ENCODE measurements at regions not wholly inside any gene's neighbourhood (a gene's known extent, or its start where the extent isn't known, plus 50 kb on each side); places are given as distances from the start of the nearest gene placed in this dataset.
"Not testable (repeated sequence)": the region's sequence is repeated elsewhere in the genome, so short reads cannot be mapped to it uniquely, and the experiment has no call there.

- no peak for DNase-seq
These were observed 114.1 kb downstream of the ZNF648 start for GRCh38 chr1:181947441-181947840.

DNA sequence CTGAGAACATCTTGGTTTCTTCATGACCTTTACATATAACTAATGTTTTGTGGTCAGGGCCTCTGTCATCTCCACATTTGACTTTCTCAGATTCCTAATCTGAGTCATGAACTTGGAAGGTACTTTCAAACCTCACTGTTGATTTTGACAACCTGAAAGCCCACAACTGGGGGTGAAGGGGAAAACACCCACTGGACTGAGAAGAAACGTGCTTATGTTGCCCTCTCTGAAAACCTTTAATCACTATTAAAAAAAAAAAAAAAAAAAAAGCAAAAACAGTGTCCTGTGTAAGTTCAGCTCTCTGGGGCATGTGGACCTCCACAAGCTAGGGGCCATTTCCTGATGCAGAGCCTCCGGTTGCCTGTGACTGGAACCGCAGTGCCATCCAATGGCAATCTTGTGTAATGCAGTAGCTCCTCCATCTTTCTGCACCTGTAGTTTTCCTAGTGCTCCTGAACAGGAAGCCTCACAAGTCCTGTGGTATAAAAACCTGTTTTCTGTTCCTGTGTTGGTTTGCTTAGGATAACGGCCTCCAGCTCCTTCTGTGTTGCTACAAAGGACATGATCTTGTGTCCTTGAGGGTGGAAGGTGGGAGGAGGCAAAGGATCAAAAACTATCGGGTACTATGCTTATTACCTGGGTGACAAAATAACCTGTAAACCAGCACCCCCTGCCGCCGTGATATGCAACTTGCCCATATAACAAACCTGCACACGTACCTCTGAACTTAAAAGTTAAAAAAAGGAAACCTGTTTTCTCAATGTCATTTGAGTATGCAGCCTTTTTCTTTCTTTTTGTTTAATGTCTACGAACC, 124.5 kb downstream of the ZNF648 start:
- DNase-seq = peak; percentile 71

DNA sequence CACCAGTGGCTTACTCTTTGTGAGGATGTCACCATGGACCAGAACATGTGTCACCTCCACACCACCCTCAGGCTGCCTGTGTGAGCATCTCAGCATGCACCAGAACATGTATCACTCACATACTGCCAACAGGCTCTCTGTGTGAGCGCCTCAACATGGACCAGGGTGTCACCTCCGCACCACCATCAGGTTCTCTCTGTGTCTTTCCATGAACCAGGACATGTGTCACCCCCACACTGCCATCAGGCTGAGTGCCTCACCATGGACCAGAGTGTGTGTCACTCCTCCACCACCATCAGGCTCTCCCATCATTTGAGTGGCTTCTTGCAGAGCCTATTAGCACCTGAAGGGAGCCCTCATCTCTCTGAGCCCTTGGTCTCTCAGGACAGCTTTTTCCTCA, 125.2 kb downstream of the ZNF648 start:
- DNase-seq = no peak

DNA sequence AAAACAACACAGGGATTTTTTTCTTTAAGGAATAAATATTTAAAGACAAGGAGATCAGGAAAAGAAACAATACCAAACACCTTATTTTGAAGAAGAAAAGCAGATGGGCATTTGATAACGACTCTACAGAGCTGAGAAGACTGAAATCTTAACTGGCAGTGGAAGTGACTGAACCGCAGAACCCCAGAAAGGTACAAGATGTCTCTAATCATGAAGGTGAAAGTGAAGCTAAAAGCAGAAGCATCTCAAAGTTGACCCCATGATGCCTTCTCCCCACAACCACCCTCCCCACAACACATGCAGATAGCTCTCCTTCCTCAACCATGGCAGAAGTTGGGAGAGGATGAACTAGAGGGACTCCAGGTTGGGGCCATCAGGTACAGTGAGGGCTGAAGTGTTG, 129.6 kb downstream of the ZNF648 start:
- no peak for DNase-seq

DNA sequence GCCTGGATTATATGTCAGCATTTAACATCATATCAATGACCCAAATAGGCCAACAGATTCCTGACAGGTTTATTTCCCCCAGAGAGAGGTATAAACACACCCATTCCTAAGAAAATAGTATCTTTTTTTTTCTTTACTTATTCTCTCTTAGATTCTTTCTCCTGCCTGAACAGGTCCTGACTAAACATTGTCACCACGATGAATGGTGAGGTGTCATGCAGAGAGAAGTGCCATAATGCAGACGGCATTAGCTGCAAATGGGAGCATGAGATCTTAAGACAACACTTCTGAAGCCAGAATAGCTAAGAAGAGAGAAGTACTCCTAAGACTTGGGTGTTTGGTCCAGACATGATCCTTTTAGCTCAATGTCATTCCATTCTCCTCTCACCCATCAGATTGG, 131.3 kb downstream of the ZNF648 start:
- DNase-seq = no peak

DNA sequence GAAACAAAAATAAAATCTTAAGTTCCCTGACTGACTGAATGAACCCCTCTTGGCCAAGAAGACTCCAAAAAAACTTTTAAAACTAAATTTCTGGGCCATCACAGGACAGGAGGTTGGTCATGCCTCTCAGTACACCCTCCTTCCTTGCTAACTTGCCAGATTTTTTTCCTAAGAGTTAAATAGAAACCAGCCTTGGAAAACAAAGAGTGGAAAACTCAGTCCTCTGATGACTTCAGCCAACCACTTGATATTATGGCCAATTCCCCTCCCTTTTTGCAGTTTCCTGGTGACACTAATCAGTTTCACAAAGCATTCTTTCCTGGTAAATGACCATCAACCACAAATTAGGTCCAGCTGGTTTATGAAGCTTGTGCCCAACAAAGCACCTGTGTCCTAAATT, 134.8 kb downstream of the ZNF648 start:
- DNase-seq = no peak

GRCh38 chr1:181924034-181924433, 137.5 kb downstream of the ZNF648 start:
- DNase-seq = not testable (repeated sequence)

DNA sequence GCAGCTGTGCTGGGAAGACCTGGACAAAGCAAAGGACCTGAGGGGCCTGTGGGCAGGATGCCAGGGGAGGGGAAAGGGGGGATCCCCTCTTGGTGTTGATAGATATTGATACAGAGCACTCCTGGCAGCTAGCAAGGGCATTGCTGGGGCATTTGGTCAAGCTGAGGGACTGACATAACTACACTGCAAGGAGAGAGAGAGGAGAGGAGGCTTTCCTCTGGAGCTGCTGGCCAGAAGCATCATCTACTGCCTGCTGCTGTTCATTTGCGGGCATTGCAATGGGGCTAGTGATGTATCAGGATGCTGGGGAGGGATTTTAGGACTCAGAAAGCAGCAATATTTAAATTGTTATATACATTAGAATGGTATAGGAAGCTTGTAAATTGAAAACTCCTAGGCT, 142.0 kb downstream of the ZNF648 start:
- no peak for DNase-seq

DNA sequence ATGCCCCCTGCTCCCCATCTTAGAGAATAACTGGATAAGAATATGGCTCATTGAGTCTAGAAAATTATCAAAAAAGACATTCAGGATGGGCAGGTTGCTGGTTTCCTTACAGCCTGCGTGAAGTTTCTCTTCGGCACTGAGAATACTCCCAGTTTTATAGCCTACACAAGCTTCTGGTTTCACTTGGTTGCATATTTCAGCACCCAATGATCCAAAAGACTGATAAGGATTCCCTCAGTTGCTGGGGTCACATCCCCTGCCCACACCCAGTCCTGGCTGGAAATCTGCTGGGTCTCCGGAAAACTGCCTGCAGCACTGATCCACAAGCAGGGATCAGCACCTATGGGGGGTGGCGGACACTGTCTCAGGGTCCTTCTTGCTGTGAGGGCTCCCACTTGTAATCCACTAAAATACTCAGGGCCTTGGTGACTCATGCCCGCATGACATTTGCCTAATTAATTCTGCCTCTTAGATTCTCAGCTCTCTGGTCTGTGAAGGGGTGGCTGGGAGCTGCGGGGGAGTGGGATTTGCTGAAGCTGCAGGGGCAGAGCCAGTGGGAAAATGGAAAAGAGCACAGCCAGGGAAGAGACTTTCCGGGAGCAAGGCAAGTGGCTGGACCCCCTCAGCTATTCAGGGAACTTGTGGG, 142.5 kb downstream of the ZNF648 start:
- no peak for DNase-seq

- DNase-seq = no peak
These were observed 149.8 kb downstream of the ZNF648 start for GRCh38 chr1:181911715-181912114.

- no peak for DNase-seq
These were observed 150.6 kb downstream of the ZNF648 start for GRCh38 chr1:181910905-181911304.

DNA sequence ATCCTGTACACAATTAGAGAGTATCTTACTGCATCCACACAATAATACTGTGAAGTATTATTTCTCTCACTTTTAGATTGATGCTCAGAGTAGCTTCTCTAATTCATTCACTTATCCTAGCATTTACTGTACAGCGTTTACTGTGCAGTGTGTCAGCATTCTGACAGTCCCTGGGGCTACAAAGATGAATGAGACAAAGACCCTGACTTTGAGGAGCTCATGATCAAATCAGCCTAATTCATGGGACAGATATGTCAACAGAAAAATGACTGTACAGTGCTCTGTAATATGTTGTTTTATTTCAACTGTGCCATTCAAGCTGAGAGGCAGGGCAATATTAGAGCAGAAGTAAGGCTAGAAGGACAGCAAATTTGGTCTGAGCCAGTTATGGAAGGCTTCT, 152.5 kb downstream of the ZNF648 start:
- no peak for DNase-seq

- DNase-seq = no peak
These were observed 154.9 kb downstream of the ZNF648 start for GRCh38 chr1:181906631-181907030.

- DNase-seq = no peak
These were observed 155.4 kb downstream of the ZNF648 start for GRCh38 chr1:181905944-181906597.

DNA sequence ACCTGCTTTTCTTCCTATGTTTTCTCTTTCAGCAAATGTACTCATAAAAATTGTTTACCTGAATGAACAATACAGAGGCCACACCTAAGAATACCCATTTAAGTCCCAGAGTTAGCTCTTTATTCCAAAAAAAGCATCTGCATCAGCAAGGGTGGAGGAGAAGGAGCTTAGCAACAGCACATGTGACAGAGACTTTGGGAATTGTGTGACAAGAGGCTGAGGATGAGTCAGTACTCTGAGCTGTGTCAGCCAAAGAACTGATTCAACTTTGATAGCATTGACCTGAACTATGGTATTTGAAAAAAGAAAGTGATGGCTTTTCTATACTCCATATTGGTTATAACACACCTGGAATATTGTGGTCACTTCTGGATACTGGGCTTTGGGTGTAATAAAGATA, 162.7 kb downstream of the ZNF648 start:
- DNase-seq = no peak

DNA sequence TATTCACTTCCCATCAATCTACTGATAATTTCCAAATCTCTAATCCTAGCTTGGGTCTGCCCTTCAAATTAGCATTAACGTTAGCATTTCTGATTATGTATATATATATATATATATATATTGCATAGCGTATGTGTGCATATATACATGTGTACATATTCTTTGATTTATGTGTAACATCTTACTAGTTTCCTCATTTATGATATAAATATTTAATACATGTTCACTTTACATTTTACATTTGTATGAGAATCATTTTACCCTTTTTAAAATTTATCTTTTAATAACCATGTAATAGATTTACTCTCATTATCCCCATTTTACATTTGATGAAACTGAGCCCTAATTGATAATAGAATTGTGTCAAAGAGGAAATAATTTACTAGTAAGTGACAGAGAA, 164.7 kb downstream of the ZNF648 start:
- no peak for DNase-seq

DNA sequence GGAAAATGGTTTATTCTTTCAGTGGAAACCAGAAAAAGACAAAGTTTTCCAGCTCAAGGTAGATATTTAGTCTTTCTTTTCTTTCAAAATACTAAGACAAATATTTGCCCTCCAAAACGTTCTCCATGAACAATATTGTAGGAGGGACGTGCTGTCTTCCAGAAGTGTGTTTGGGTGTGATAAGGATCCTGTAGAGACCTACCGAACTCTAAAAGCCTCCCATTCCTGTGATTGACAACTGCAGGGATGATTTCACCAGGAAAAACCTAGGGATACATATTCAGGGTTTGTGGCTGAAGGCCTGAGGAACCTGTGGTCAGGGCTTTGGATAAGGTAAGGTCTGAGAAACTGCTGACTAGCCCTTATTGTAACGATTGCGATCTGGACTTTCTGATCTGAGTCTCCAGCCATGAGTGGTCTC, 167.1 kb downstream of the ZNF648 start:
- DNase-seq = no peak

DNA sequence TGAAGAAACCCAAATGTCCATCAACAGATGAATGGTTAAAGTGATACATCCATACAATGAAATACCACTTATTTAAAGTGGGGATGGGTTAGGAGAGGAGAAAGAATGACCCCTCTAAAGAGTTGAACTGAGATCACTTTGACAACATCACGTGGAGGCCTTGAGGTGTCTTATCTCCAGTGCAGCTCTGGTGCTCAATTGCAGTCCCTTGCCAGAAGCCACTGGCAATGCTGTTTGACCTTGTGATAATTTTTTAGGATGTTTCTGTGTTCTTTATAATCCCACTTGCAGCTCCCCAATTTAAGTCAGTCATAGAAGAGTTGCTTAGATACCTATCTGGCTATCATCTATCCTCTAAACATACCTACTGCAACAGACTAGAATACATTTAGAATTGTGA, 167.6 kb downstream of the ZNF648 start:
- no peak for DNase-seq

DNA sequence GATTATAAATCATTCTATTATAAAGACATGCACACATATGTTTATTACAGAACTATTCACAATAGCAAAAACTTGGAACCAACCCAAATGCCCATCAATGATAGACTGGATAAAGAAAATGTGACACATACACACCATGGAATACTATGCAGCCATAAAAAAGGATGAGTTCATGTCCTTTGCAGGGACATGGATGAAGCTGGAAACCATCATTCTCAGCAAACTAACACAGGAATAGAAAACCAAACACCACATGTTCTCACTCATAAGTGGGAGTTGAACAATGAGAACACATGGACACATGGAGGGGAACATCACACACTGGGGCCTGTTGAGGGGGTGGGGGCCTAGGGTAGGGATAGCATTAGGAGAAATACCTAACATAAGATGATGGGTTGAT, 168.4 kb downstream of the ZNF648 start:
- not testable (repeated sequence) for DNase-seq

DNA sequence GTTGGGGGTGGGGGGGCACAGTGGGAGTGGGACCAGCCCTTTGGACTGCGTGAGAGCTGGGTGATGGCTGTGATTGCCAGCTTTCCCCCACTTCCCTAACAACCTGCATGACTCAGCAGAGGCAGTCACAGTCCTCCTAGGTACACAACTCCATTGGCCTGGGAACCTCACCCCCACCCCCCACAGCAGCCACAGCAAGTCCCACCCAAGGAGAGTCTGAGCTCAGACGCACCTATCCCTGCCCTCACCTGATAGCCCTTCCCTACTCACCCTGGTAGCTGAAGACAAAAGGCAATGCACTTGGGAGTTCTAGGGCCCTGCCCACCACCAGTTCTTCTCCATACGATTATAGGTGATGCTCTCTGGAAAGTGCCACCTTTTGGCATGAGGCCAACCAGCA, 188.9 kb downstream of the ZNF648 start:
- DNase-seq = no peak

GRCh38 chr1:181863736-181864135, 197.8 kb downstream of the ZNF648 start:
- DNase-seq = no peak

DNA sequence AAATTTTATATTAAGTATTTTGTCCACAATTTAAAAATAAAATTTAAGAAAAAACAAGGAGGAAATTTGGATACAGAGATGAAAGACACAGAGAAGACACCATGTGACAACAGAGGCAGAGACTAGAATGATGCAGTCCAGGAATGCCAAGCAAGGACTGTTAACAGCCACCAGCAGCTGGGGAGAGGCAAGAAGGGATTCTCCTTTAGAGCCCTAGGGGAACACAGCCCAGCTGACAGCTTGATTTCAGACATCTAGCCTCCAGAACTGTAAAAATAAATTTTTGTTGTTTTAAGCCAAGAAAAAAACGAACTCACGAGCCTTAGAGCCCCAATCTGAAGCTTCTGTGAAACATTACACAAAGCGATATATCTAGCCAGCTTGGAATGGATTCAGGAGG, 198.5 kb downstream of the ZNF648 start:
- DNase-seq = no peak

DNA sequence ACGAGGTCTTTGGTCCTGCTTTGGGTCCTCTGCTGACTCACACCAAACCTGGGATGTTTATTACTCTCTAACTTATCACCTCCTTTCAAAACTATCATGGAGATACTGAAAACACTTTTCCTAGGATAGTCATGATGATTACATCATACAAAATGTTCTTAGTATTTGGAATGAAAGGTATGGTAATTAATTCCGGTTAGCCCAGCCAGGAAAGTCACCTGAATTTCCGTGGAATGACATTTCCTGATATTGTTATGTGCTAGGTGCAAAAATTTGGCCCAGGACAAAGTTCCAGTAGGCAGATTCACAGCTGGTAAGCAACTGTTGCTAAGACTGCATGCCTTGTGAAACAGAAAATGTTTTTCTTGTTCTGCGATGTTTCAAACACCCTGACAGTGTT, 203.4 kb downstream of the ZNF648 start:
- DNase-seq = no peak

All from NCI-H146 (cell line).